Chondrocyte (in vitro differentiated cells): ENCODE measurements at regions not wholly inside any gene's neighbourhood (a gene's known extent, or its start where the extent isn't known, plus 50 kb on each side); places are given as distances from the start of the nearest gene placed in this dataset.

ENCODE experiments used
- DNase-seq: peaks from one replicate; pipeline ENCODE4 v3.0.0; 2021; ENCODE audit warnings: mixed read lengths, low spot score
- H3K27ac Mint-ChIP-seq: one replicate; pipeline ENCODE4 v1.8.0; 2021; ENCODE audit warnings: mild to moderate bottlenecking, moderate library complexity, mixed read lengths; ENCODE audit not compliant: unreplicated experiment
- H3K27me3 Mint-ChIP-seq: 2 replicates; pipeline ENCODE4 v1.8.0; 2021; ENCODE audit warnings: low read depth, mixed read lengths
- H3K36me3 Mint-ChIP-seq: 2 replicates; pipeline ENCODE4 v1.8.0; 2021; ENCODE audit warnings: low read depth, mixed read lengths
- H3K4me1 Mint-ChIP-seq: 2 replicates; pipeline ENCODE4 v1.8.0; 2021; ENCODE audit warnings: low read depth, mild to moderate bottlenecking, mixed read lengths
- H3K4me3 Mint-ChIP-seq: one replicate; pipeline ENCODE4 v1.8.0; 2021; ENCODE audit warnings: mild to moderate bottlenecking, moderate library complexity, mixed read lengths; ENCODE audit not compliant: unreplicated experiment
- H3K9me3 Mint-ChIP-seq: 2 replicates; pipeline ENCODE4 v1.8.0; 2021; ENCODE audit warnings: low read depth, mixed read lengths
- TF ChIP-seq, protein P1 (sequence below): fragments of 200-600 bp; sonication (generic); IDR thresholded peaks from 2 replicates; pipeline ENCODE4 v1.5.0; 2021; ENCODE audit warnings: antibody characterized with exemption, mild to moderate bottlenecking, moderate library complexity

DNA sequence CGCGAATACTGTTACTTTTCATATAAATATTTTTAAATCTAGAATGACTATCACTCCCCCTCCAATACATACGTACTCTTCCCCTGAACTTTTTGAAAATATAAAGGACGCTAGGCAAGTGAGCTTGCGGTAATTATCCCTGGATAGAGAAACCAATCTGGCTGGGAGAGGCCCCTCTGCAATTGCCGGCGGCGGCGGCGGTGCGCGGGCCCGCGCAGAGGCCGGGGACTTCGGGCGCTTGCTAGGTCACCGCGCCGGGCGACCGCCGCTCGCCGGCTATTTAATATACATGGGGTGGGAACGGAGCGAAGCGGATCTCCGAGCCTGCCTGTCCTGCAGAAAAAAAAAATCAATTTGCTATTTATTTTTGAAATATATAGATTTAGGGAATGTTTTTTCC lies 416.3 kb upstream of the ESRRG start:
- Mint-ChIP-seq H3K27me3 (peaks cover 77% of the 10 kb centered on the region), H3K27ac (no peak overlapping the region), H3K9me3 (peaks cover 4% of the 10 kb centered on the region), H3K36me3 (peaks cover 2% of the 10 kb centered on the region), H3K4me3 (no peak overlapping the region), H3K4me1 (peaks cover 34% of the 10 kb centered on the region)
- TF ChIP-seq, protein P1, sequence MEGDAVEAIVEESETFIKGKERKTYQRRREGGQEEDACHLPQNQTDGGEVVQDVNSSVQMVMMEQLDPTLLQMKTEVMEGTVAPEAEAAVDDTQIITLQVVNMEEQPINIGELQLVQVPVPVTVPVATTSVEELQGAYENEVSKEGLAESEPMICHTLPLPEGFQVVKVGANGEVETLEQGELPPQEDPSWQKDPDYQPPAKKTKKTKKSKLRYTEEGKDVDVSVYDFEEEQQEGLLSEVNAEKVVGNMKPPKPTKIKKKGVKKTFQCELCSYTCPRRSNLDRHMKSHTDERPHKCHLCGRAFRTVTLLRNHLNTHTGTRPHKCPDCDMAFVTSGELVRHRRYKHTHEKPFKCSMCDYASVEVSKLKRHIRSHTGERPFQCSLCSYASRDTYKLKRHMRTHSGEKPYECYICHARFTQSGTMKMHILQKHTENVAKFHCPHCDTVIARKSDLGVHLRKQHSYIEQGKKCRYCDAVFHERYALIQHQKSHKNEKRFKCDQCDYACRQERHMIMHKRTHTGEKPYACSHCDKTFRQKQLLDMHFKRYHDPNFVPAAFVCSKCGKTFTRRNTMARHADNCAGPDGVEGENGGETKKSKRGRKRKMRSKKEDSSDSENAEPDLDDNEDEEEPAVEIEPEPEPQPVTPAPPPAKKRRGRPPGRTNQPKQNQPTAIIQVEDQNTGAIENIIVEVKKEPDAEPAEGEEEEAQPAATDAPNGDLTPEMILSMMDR, result no peak
- no peak for DNase-seq

DNA sequence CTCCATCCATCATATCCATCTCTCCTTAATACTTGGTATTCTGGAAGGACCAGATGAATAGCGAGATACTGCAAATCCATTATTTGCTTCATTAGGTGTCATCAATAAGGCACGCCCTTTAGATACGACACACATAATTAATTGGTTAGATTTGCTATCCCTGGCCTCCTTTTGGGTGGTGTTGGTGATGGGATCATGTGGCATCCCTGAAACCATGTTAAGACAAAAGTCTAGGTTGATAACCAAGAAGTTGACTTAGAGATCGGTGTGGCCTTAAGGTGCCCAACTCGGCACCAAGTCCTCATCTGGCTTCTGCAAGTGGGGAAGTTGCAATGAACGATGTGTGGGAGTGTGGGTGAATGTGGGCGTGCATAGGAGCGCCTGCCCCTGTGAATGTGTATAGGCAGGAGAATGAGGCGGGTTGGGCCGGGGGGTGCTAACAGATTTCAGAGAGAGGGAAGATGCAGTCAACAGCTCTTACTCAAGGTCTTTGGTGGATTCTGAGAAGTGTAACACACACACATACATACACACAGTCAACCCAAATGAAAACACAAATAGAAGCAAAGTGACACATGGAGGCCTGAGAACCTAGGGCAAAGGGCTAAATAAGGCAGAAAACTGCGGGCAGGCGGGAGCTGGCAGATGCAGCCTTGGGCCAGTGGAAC lies 415.7 kb upstream of the ESRRG start:
- Mint-ChIP-seq H3K9me3 (no peaks in the 10 kb centered on the region), H3K27ac (no peak overlapping the region), H3K4me1 (peaks cover 38% of the 10 kb centered on the region), H3K27me3 (peaks cover 83% of the 10 kb centered on the region), H3K4me3 (no peak overlapping the region), H3K36me3 (peaks cover 2% of the 10 kb centered on the region)
- TF ChIP-seq, protein P1, result no peak
- no peak for DNase-seq

DNA sequence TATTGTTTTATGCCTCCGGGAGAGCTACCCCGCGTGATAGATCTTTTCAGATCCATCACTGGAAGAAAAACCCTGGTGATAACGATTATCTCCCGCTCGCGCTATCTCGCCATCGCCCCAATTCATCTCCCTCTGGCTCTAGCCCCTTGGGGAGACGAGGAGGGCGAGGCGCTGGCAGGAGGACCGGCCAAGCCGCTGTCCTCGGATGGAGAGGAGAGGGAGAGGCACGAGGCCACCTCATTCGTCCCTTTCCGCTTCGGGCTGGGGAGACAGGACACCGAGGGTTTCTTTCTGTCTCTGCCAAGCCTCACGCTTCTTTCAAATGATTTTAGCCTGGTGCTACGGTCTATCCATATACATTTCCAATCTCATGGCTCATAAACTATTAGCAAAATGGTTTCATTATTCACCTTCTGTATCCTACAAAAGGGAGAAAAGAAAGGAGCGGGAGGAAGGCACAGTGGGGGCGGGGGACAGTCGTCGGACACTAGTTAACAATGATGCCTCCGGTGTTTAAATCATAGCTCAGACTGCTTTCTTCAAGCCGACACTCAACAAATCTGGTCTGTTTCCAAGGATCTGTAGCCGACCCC lies 415.0 kb upstream of the ESRRG start:
- TF ChIP-seq, protein P1, result no peak
- Mint-ChIP-seq H3K27ac (no peak overlapping the region), H3K4me1 (peaks cover 38% of the 10 kb centered on the region), H3K9me3 (no peaks in the 10 kb centered on the region), H3K4me3 (no peak overlapping the region), H3K27me3 (peaks cover 86% of the 10 kb centered on the region), H3K36me3 (peaks cover 4% of the 10 kb centered on the region)
- peak; percentile 81 for DNase-seq

DNA sequence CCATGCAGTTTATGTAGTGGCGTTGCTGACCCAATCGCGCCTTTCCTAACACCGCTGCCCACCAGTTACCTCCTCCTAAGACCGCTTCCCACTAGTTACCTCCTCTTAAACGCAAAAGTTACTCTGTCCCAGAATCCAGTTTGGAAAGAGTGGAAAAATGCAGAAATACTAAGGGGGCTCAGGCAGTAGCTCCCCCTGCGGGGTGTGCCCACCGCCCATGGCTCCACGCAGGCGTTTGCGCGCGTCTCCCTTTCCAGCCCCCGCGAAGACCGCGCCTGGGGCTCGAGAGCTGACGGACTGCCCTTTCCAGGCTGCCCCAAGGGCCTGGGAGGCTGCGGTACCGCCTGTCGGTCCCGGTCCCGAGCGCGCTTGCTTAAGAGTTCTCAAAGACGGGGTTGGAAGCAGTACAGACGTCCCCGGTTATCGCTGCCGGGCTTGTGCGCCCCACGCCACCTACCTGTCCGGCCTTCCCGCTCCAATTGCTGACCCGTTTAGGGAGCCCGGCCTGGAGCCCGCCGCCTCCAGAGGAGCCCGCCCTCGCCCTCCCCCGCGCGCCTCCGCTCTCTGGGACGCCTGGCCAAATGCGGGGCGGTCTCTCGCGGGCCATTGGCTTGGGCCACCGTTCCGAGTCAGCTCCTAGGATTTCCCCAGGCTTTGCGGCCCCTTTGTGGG lies 414.1 kb upstream of the ESRRG start:
- no peak overlapping the region for H3K27ac Mint-ChIP-seq

DNA sequence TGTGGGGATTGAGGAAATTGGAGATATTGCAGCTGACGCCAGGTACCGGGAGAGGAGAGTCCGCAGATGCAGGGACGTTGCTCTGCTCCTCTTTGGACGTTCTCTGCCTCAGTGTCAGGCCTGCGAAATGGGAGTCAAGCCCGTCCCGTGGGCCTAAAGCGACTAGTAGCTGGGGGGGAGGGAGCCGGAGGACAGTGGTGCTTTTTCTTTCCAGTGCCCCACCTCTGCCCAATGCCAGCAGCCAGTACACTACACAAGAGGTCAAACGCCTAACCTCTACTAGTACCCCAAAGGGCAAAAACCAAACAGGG lies 413.6 kb upstream of the ESRRG start:
- no peak for DNase-seq
- Mint-ChIP-seq H3K4me3 (no peak overlapping the region), H3K27ac (no peak overlapping the region), H3K27me3 (peaks cover 90% of the 10 kb centered on the region), H3K4me1 (peaks cover 38% of the 10 kb centered on the region), H3K9me3 (no peaks in the 10 kb centered on the region), H3K36me3 (peaks cover 4% of the 10 kb centered on the region)
- TF ChIP-seq, protein P1, result no peak

More for the DNA sequence above, 414.1 kb upstream of the ESRRG start:
- DNase-seq, result peak; percentile 67
- TF ChIP-seq, protein P1, result no peak
- Mint-ChIP-seq H3K4me1 (peaks cover 38% of the 10 kb centered on the region), H3K36me3 (peaks cover 4% of the 10 kb centered on the region), H3K4me3 (no peak overlapping the region), H3K27me3 (peaks cover 88% of the 10 kb centered on the region), H3K9me3 (no peaks in the 10 kb centered on the region)
